ENCODE measurements at regions not wholly inside any gene's neighbourhood (a gene's known extent, or its start where the extent isn't known, plus 50 kb on each side); places are given as distances from the start of the nearest gene placed in this dataset.

DNA sequence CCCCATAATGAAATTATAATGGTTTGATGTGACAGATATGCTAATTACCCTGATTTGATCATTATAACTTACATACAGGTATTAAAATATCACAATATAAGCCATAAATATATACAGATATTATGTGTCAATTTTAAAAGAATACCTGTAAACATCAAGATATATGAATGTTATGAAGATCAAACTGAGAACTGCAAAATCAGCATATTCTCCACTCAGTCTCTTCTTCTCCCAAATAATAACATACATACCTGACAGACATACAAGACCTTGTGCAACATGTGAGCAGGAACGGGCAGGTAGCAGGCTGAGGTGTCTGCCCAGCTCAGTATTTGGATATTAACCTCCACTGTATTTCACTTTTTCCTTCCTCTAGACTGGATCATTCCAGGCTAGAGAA is 547.2 kb downstream of the UQCRFS1 start:
- Histone ChIP-seq H2AFZ (ENCODE audit: control insufficient read depth, low read depth, low read length) (no peak overlapping the region), H3K4me3 (no peak overlapping the region), H3K36me3 (ENCODE audit: control insufficient read depth in 2 of 2, insufficient read depth in 2 of 2, low read length in 1 of 2) (no peaks in the 10 kb centered on the region), H4K20me1 (ENCODE audit: control insufficient read depth, insufficient read depth) (no peaks in the 10 kb centered on the region), H3K9ac (ENCODE audit: control insufficient read depth, insufficient read depth, low read length) (no peak overlapping the region), H3K4me1 (ENCODE audit: control insufficient read depth, insufficient read depth, low read length) (no peaks in the 10 kb centered on the region), H3K27ac (ENCODE audit: control insufficient read depth, insufficient read depth) (no peak overlapping the region), H3K9me3 (replicated peaks; ENCODE audit: control insufficient read depth, insufficient read depth, low read length) (no peaks in the 10 kb centered on the region; the same call in 2 of the 3 replicates), H3K79me2 (ENCODE audit: control insufficient read depth, insufficient read depth, low read length) (no peaks in the 10 kb centered on the region), H3K27me3 (replicated peaks in 1 of 2; ENCODE audit: control insufficient read depth in 2 of 2, insufficient read depth in 2 of 2, low read length in 1 of 2) (no peaks in the 10 kb centered on the region), H3K4me2 (ENCODE audit: control insufficient read depth, insufficient read depth) (no peak overlapping the region)
- ChIA-PET CTCF (no interaction called here), SMC1A (ENCODE audit: uncharacterized antibody, unreplicated experiment) (no interaction called here), POLR2A (no interaction called here), RAD21 (ENCODE audit: unreplicated experiment) (no interaction called here)
- FAIRE-seq (no peak), DNase-seq (ENCODE audit: low read depth, low spot score) (no peak), ATAC-seq (no peak)
- TF ChIP-seq SPI1 (IDR thresholded peaks at IDR 0.05; ENCODE audit: borderline replicate concordance, insufficient read depth, low read depth, low read length): no peak
- no peak for TF ChIP-seq SREBF2 (IDR thresholded peaks at IDR 0.05; ENCODE audit: low read length)
- no peak for TF ChIP-seq CEBPZ (IDR thresholded peaks at IDR 0.05; ENCODE audit: low read depth, low read length)
- TF ChIP-seq NBN (IDR thresholded peaks at IDR 0.05): no peak
- no peak for TF ChIP-seq TAF1 (IDR thresholded peaks at IDR 0.05; ENCODE audit: borderline replicate concordance, low read depth, low read length)
- TF ChIP-seq PAX8 (IDR thresholded peaks at IDR 0.05): no peak
- no peak for TF ChIP-seq SUZ12 (IDR thresholded peaks at IDR 0.05; ENCODE audit: unreplicated experiment)
- no peak for TF ChIP-seq RAD21 (IDR thresholded peaks at IDR 0.05; ENCODE audit: insufficient read depth, low read depth, low read length)
- no peak for TF ChIP-seq TCF12 (IDR thresholded peaks at IDR 0.05; ENCODE audit: low read depth, low read length)
- no peak for TF ChIP-seq MTA2 (IDR thresholded peaks at IDR 0.05; ENCODE audit: low read depth)
- no peak for TF ChIP-seq SRF (IDR thresholded peaks at IDR 0.05; ENCODE audit: low read depth in 2 of 2, low read length in 2 of 2)
- TF ChIP-seq ZBTB11 (CRISPR knock-in tag; IDR thresholded peaks at IDR 0.05): no peak
- TF ChIP-seq MEF2B (IDR thresholded peaks at IDR 0.05; ENCODE audit: partially characterized antibody, poor library complexity, severe bottlenecking): no peak
- intact Hi-C loops (cut with micrococcal nuclease; ENCODE audit: unreplicated experiment): no loop called here
- WGBS (ENCODE audit: insufficient coverage, insufficient replicate concordance, low lambda C conversion rate, missing lambda C conversion rate): 0% methylated on average over 1 of the region's 1 CpG
- in situ Hi-C loops (cut with MboI): no loop called here
- BruUV-seq (replicated peaks): no TSS peak
